ENCODE measurements at regions not wholly inside any gene's neighbourhood (a gene's known extent, or its start where the extent isn't known, plus 50 kb on each side); places are given as distances from the start of the nearest gene placed in this dataset.

- Histone ChIP-seq H3K27ac (no peak overlapping the region), H3K4me3 (no peak overlapping the region)
- DNase-seq (ENCODE audit: low read depth in 1 of 2, low spot score in 2 of 2) = no peak
Measured at GRCh38 chr17:36877771-36878170, 59.5 kb upstream of the LHX1 start.

GRCh38 chr17:36878216-36878615 is 59.1 kb upstream of the LHX1 start:
- Histone ChIP-seq H3K27ac (no peak overlapping the region), H3K4me3 (no peak overlapping the region), H3K27me3 (replicated peaks) (no peaks in the 10 kb centered on the region), H3K36me3 (no peaks in the 10 kb centered on the region), H3K4me1 (replicated peaks) (no peaks in the 10 kb centered on the region), H3K9me3 (replicated peaks) (0 out of 2 replicates have a peak, but pooled peaks cover 2% of the 10 kb centered on the region)
- DNase-seq (ENCODE audit: low read depth in 1 of 2, low spot score in 2 of 2) = no peak

More at GRCh38 chr17:36877771-36878170, 59.5 kb upstream of the LHX1 start:
- Histone ChIP-seq H3K9me3 (replicated peaks) (0 out of 2 replicates have a peak, but pooled peaks cover 2% of the 10 kb centered on the region), H3K27me3 (replicated peaks) (no peaks in the 10 kb centered on the region), H3K4me1 (replicated peaks) (no peaks in the 10 kb centered on the region), H3K36me3 (no peaks in the 10 kb centered on the region)

- Histone ChIP-seq H3K27ac (no peak overlapping the region), H3K9me3 (replicated peaks) (0 out of 2 replicates have a peak, but pooled peaks cover 2% of the 10 kb centered on the region), H3K4me3 (no peak overlapping the region), H3K27me3 (replicated peaks) (no peaks in the 10 kb centered on the region; the same call in 1 of the 2 replicates), H3K36me3 (no peaks in the 10 kb centered on the region), H3K4me1 (replicated peaks) (no peaks in the 10 kb centered on the region)
- DNase-seq (ENCODE audit: low read depth in 1 of 2, low spot score in 2 of 2) = no peak
Measured at GRCh38 chr17:36879027-36879426, 58.2 kb upstream of the LHX1 start.

- 0 out of 2 replicates have a peak, but pooled peaks cover 2% of the 10 kb centered on the region for H3K9me3 ChIP-seq (replicated peaks)
- no peaks in the 10 kb centered on the region for H3K36me3 ChIP-seq
- H3K27ac ChIP-seq = no peak overlapping the region
- no peak for DNase-seq (ENCODE audit: low read depth in 1 of 2, low spot score in 2 of 2)
- no peaks in the 10 kb centered on the region for H3K4me1 ChIP-seq (replicated peaks)
- no peak overlapping the region for H3K4me3 ChIP-seq
- no peaks in the 10 kb centered on the region; the same call in 1 of the 2 replicates for H3K27me3 ChIP-seq (replicated peaks)
Measured at GRCh38 chr17:36879624-36880131, 57.6 kb upstream of the LHX1 start.

GRCh38 chr17:36880268-36880905 is 56.9 kb upstream of the LHX1 start:
- Histone ChIP-seq H3K4me3 (no peak overlapping the region), H3K27ac (no peak overlapping the region), H3K36me3 (no peaks in the 10 kb centered on the region), H3K4me1 (replicated peaks) (no peaks in the 10 kb centered on the region), H3K9me3 (replicated peaks) (0 out of 2 replicates have a peak, but pooled peaks cover 2% of the 10 kb centered on the region), H3K27me3 (replicated peaks) (no peaks in the 10 kb centered on the region; the same call in 1 of the 2 replicates)
- no peak for DNase-seq (ENCODE audit: low read depth in 1 of 2, low spot score in 2 of 2)

- Histone ChIP-seq H3K27ac (no peak overlapping the region), H3K9me3 (replicated peaks) (0 out of 2 replicates have a peak, but pooled peaks cover 2% of the 10 kb centered on the region), H3K4me3 (no peak overlapping the region), H3K4me1 (replicated peaks) (no peaks in the 10 kb centered on the region), H3K36me3 (no peaks in the 10 kb centered on the region), H3K27me3 (replicated peaks) (no peaks in the 10 kb centered on the region; the same call in 1 of the 2 replicates)
- DNase-seq (ENCODE audit: low read depth in 1 of 2, low spot score in 2 of 2) = no peak
Measured at GRCh38 chr17:36881323-36881722, 56.0 kb upstream of the LHX1 start.

DNA sequence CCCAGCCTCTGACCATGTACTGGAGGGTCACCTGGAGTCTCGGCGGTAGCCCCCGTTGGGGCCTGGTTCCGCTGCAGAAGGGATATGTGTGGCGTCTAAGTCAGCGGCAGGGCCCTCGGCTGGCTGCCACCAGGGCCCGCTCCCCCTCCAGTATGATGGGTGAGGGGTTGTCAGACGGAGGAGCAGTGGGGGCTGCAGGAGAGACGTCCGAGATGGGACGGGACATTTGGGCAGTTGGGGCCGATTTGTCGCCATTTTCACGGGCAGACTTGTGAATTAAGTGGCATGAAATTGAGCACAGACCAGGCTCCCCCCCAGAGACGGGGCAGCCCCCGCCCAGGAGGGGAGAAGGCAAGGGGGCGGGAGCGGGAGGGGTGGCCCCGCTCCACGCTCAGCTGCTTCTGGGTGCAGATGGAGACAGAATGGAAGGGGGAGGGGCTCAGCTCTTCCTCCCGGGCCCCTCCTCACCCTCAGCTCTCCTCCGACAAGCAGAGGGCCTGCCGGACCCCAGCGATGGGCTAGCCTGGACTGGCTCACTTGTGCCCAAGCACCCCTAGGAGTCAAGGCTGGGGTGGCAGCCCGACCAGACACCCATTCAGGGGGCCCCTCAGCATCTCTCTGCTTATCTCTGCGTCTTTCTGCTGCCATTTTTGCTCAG is 52.7 kb upstream of the LHX1 start:
- Histone ChIP-seq H3K36me3 (no peaks in the 10 kb centered on the region), H3K4me1 (replicated peaks) (no peaks in the 10 kb centered on the region), H3K9me3 (replicated peaks) (0 out of 2 replicates have a peak, but pooled peaks cover 2% of the 10 kb centered on the region), H3K27ac (no peak overlapping the region), H3K4me3 (no peak overlapping the region), H3K27me3 (replicated peaks) (peaks cover 5% of the 10 kb centered on the region; the same call in 1 of the 2 replicates)
- no peak for DNase-seq (ENCODE audit: low read depth in 1 of 2, low spot score in 2 of 2)

GRCh38 chr17:36885153-36885735 is 52.0 kb upstream of the LHX1 start:
- no peak overlapping the region for H3K27ac ChIP-seq
- H3K4me1 ChIP-seq (replicated peaks) = no peaks in the 10 kb centered on the region
- no peaks in the 10 kb centered on the region for H3K36me3 ChIP-seq
- H3K9me3 ChIP-seq (replicated peaks) = 0 out of 2 replicates have a peak, but pooled peaks cover 2% of the 10 kb centered on the region
- peaks cover 5% of the 10 kb centered on the region; the same call in 1 of the 2 replicates for H3K27me3 ChIP-seq (replicated peaks)
- no peak for DNase-seq (ENCODE audit: low read depth in 1 of 2, low spot score in 2 of 2)
- no peak overlapping the region for H3K4me3 ChIP-seq

DNA sequence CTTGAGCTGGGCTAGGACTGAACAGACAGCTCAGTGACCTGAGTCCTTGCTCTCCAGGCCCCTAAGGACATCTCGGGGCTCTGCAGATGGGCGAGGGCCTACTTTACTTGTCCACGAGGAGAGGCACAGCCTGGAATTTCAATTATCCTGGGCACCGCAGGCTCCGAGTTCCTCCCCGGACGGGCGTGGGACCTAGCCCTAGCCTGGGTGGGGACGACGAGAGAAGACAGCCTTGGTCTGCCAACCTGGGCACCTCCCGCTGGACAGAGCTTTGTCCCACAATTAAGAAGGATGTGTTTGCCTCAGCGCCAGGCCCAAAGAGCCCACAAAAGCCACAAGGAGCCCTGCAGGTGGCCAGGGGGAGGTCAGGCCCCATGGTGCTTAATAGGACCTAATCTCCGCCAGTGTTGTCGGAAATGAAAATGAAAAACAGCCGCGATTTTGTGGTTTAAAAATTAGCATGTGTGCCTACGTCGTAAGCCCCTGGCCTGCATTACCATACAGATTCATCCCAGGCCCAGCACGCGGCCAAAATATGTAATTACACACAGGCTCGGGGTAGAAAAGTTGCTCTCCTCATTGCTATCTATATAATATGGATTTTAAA is 51.4 kb upstream of the LHX1 start:
- H3K9me3 ChIP-seq (replicated peaks) = 0 out of 2 replicates have a peak, but pooled peaks cover 2% of the 10 kb centered on the region
- peaks cover 5% of the 10 kb centered on the region; the same call in 1 of the 2 replicates for H3K27me3 ChIP-seq (replicated peaks)
- H3K27ac ChIP-seq = no peak overlapping the region
- no peak for DNase-seq (ENCODE audit: low read depth in 1 of 2, low spot score in 2 of 2)
- no peaks in the 10 kb centered on the region for H3K36me3 ChIP-seq
- H3K4me1 ChIP-seq (replicated peaks) = no peaks in the 10 kb centered on the region
- no peak overlapping the region for H3K4me3 ChIP-seq

All from SJSA1 (cell line).